Coronary artery (tissue), 2 donors: ENCODE measurements at regions not wholly inside any gene's neighbourhood (a gene's known extent, or its start where the extent isn't known, plus 50 kb on each side); places are given as distances from the start of the nearest gene placed in this dataset.

Source experiments
- DNase-seq: peaks from one replicate; pipeline ENCODE4 v3.0.0-alpha.2; 2017; ENCODE audit warnings: low spot score
- H3K27ac ChIP-seq, 2 donors: fragments of 200-600 bp; sonication (generic); one replicate each; pipeline ENCODE4 v1.5.1; 2016 to 2019
- H3K4me3 ChIP-seq: fragments of 200-600 bp; sonication (generic); 2 replicates; pipeline ENCODE4 v1.5.1; 2016; ENCODE audit warnings: mild to moderate bottlenecking, moderate library complexity
- CTCF ChIP-seq: fragments of 200-600 bp; sonication (generic); IDR thresholded peaks from one replicate; pipeline ENCODE4 v1.5.1; 2019; ENCODE audit warnings: antibody characterized with exemption

- H3K4me3 ChIP-seq = no peak overlapping the region
Observed at GRCh38 chr9:87178302-87178701, 231.0 kb upstream of the GAS1 start.

GRCh38 chr9:87179553-87180340, 232.4 kb upstream of the GAS1 start:
- no peak for DNase-seq
- no peak overlapping the region for H3K27ac ChIP-seq
- no peak overlapping the region for H3K4me3 ChIP-seq
- TF ChIP-seq CTCF = no peak

More at GRCh38 chr9:87178302-87178701, 231.0 kb upstream of the GAS1 start:
- DNase-seq = no peak
- no peak overlapping the region for H3K27ac ChIP-seq
- TF ChIP-seq CTCF = no peak

GRCh38 chr9:87180361-87180760, 233.1 kb upstream of the GAS1 start:
- H3K27ac ChIP-seq = no peak overlapping the region
- no peak for DNase-seq
- H3K4me3 ChIP-seq = no peak overlapping the region
- TF ChIP-seq CTCF = no peak

- Histone ChIP-seq H3K4me3 (no peak overlapping the region), H3K27ac (no peak overlapping the region)
- no peak for TF ChIP-seq CTCF
- DNase-seq = no peak
Observed at GRCh38 chr9:87180841-87181240, 233.5 kb upstream of the GAS1 start.

- no peak for DNase-seq
- TF ChIP-seq CTCF = no peak
- no peak overlapping the region for H3K4me3 ChIP-seq
- H3K27ac ChIP-seq = no peak overlapping the region
Observed at GRCh38 chr9:87181670-87182069, 234.4 kb upstream of the GAS1 start.

GRCh38 chr9:87184956-87185642, 237.8 kb upstream of the GAS1 start:
- Histone ChIP-seq H3K27ac (no peak overlapping the region), H3K4me3 (no peak overlapping the region)
- no peak for TF ChIP-seq CTCF
- no peak for DNase-seq

- no peak for TF ChIP-seq CTCF
- DNase-seq = no peak
- Histone ChIP-seq H3K27ac (no peak overlapping the region), H3K4me3 (no peak overlapping the region)
Observed at GRCh38 chr9:87187656-87188055, 240.3 kb upstream of the GAS1 start.
